Effector CD8-positive, alpha-beta T cell (primary cell): ENCODE measurements at regions not wholly inside any gene's neighbourhood (a gene's known extent, or its start where the extent isn't known, plus 50 kb on each side); places are given as distances from the start of the nearest gene placed in this dataset.

Experiments used
- DNase-seq: peaks from one replicate; lab custom pipeline; 2025; lab: John Stamatoyannopoulos, UW

DNA sequence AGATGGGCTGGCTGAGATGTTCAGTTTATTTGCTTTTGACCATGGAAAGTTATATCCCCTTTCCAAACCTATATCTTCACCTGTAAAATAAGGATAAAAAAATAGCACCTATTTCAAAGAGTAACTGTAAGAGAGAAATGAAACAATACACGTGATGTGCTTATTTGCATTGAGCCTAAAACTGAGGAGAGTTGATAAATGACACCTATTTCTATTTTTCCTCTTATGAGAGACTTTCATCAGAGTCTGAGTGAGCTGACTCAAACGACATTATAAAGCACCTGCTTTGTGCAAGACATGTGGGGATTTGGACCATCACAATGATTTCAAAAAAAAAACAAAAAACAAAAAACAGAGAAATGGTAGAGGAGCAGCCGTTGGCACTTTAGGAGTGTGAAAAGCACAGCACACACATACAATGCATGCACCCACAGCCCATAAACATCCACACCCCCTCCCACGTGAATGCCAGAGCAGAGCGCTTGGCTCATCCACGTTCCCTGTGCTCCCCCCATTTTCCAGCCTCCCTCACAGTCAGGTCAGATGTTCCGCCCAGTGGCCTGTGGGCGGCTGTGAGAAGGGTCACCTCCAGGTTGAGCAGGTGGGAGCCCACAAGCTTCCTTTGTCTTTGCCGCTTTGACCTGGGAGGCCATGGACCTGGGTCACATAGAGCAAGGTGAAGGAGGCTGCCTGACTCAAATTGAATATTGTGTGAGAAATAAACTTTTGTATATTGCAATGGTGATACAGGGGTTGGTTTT, 253.2 kb upstream of the ZNF32 start:
- DNase-seq = no peak

DNA sequence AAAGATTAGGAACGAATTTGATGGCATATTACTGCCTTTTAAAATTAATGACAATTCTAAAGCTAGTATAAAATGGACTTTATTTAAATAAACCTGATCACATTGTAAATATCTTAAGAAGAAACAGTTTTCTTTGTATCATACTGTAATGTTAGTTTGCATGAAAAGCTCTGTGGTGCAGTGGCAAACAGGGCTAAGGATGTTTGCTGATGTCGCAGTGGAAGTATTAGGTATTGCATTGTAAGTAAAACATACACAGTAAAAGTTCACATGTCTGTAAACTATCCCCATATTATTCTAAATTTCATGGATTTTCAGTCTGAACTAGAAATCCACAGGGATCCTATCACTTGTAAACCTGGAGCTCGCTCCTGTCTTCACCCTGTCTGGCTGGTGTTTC, 252.6 kb upstream of the ZNF32 start:
- DNase-seq = no peak

DNA sequence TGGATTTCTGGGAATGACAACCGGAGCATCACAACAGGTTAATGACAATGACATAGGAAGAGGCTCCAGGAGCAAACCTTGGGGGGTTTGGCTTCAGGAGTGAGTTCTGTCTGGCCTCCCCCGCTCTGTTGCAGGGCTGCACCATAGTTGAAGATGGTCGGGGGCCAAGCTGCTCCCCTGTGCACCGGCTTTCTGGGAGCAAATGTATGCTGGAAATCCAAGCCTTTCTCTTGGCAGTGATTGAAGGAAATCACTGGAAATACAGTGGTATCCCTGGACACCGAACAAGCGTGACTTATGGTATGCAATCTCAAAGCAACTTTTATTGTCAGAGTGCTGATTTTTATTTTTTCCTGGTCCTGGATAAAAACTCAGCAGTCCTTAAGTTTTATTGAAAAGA, 251.9 kb upstream of the ZNF32 start:
- no peak for DNase-seq

- no peak for DNase-seq
Measured at GRCh38 chr10:43899224-43899959, 250.7 kb upstream of the ZNF32 start.

- no peak for DNase-seq
Measured at GRCh38 chr10:43898592-43898991, 249.9 kb upstream of the ZNF32 start.

DNA sequence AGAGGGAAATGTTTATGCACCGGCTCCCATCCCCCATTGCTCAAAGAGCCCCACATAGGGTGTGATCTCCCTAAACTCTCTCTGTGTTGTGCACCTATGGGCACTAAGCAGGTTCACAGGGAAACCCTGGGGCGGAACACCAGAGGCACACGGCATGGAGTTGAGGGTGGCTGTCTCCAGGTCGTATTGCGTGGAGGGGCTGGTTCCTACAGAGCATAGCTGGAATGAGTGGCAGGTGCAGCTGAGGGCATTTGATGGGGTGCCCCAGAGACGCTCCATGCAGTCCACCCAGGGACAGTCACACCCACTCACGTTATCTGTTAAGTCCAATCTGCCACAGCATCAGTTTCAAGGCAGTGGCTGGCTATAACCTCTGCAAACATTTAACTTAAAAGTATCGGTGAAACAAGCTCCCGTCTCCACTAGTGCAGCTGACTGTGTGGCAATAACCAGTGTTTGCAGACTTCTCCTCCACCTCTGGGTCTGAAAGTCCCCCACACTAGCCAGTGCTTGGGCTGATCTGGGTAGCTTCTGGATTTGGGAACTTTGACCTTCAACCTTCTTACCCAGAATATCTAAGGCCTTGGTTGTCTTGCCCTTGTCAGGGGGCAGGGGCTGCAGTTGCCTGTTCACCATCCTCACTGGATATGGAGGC, 249.2 kb upstream of the ZNF32 start:
- no peak for DNase-seq

GRCh38 chr10:43892062-43892770, 243.5 kb upstream of the ZNF32 start:
- DNase-seq = no peak

GRCh38 chr10:43891241-43891640, 242.6 kb upstream of the ZNF32 start:
- no peak for DNase-seq

DNA sequence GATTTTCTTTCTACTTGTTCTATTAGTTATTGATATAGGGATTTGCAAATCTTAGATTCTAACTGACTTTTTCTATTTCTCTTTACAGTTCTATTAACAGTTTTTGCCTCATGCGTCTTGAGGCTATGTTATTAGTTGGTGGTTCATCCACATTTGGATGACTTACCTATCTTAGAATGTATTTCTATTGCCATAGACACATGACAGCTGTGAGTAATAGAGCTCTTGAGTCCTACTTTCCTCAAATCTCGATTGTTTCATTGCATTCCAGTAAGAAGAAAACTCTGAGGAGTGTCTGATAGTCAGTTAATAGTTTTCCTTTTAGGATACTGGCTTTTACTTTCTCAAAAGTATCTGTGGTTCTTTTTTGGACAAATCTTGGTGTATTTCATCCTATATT, 241.4 kb upstream of the ZNF32 start:
- DNase-seq = no peak

GRCh38 chr10:43888586-43888985, 239.9 kb upstream of the ZNF32 start:
- no peak for DNase-seq

DNA sequence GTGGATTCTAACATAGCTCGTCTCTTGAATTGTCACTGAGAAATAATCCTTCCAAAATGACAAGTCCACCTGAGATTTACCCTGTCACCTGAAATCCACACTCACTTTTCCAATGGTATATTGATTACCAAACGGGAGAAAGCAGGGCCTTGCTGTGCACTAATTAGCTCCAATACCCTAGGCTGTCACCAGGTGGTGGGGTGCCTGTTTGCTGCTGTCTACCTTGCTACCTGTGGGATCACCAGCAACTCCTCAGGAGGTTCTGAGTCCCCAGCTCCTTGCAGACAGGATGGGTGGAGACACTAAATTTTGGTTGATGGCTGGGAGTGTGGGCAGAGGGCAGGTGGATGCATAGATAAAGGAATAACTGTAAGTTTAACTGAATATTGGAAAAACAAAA, 237.2 kb upstream of the ZNF32 start:
- no peak for DNase-seq

DNA sequence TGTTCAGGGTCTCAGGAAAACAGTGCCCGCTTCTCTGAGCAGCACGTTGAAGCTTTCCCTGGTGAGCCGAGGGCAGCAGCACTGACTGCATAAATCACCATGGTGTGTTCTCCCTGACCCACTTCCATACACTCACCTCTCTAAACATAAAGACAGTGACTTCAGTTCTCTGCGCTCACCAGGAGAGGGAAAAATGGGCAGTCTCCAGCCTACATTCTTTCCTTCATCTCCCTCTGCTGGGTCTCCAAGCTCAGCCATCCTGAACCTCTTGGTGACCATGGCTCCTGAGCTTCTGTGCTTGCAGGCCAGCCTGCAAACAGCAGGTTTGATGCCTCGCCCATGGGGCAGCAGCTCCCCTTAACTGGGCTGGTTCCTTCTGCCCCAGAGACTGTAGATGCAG, 236.6 kb upstream of the ZNF32 start:
- DNase-seq = no peak

GRCh38 chr10:43884501-43885105, 235.9 kb upstream of the ZNF32 start:
- no peak for DNase-seq

- DNase-seq = no peak
Measured at GRCh38 chr10:43882711-43883110, 234.0 kb upstream of the ZNF32 start.

DNA sequence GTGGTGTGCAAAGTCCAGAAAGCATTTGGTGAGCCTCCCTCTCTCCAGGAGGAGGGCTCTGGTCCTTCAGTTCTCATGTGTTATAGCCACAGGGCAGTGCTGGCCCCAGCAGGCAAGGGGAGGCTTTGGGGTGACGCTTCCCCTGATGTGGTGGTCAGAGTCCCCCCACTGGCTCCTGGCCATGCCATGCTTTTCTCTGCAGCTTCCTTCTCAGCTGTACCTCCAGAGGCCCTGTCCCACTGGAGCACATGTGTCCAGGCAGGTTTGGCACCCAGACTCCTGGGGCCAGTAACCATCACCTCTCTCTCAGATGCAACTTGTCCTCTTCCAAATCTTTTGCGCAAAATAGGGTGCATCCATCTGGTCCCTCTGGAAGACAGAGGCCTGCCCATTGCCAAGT, 233.0 kb upstream of the ZNF32 start:
- no peak for DNase-seq

GRCh38 chr10:43880160-43880559, 231.5 kb upstream of the ZNF32 start:
- no peak for DNase-seq

DNA sequence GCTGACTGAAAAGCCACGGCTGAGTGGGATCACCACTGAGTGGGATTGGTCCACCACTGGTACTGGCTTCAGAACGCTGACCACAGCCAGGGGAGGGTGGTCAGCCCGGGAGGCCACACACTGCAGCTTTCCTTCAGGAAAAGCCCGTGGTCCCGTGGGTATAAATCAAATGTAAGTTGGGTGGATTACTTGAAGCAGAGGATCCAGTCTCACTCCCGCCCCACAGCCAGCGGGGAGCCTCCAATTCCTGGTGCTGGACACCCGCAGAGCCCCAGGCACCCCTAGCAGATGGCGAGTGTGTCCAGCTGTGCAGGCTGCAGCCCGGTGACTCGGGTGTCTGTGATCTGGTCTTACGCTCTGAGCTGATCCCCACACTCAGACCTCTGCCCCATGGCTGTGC, 231.1 kb upstream of the ZNF32 start:
- no peak for DNase-seq

DNA sequence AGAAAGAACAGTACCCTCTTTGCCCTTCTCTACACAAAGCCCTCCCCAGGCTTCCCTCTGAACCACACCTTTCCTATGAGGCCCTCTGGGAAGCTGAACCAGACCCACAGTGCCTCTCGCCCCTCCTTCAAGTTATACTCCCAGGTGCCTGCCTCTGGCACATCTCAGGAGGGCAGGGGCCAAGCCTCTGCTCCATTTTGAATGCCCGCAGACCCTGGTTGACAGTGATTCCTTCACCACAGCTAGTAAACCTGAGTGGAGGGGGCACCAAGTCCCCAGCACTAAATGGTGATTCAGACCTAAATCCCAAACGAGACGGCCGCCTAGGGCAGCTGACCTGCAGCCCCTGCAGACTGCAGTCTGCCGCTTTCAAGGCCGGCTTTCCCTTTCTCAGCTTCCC, 230.5 kb upstream of the ZNF32 start:
- no peak for DNase-seq

DNA sequence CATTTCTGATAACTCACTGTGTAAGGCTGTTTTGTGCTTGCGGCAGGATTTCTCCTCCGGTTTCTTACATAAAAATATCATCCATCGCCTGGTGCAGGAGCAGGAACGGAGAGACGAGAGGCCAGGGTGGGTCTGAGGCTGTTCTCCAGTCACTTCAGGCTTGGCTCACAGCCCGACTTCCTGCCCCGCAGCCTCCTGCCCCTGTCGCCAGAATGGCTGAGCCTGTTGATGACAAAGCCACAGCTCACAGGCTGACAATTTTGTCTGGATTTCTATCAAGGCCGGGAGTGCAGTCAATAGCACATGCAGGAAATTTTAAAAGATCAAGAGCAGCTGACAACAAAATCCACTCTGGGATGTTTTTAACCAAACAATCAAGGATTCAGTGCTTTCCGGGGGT, 229.7 kb upstream of the ZNF32 start:
- DNase-seq = no peak

DNA sequence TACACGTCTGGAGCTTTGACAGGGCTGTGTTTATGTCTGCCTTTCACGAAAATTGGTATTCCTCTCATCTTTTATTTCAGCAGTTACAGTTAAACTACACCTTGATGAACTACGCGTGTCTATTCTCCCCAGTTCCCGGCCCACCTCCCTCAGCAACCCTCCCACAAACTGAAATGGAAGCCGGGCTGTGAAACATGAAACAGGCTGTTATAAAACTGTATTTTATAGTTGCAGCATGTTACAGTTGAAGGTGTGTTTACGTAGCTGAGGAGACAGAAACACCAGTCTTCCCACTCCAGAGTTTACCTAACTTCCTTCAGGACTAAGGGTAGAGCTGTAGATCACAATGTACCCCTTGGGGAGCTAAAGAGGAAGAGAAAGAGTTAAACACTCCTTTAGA, 228.3 kb upstream of the ZNF32 start:
- no peak for DNase-seq

DNA sequence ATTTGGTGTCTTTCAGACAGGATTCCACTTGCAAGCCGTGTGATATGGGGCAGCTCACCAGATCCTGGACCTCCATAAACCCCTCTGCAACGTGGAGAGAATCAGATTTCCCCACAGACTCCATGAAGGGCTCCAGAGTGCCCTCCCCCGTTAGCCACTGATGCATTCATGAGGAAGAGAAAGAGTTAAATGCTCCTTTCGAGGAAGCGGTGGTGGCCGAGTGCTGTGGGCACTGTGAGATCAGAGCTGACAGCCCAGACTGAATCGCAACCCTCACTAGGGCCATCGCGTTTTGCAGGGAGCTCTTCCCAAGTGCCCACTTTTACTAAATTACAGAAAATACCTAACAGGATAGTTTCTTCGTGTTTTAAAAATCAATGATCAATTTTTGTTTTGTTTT, 226.3 kb upstream of the ZNF32 start:
- DNase-seq = no peak

DNA sequence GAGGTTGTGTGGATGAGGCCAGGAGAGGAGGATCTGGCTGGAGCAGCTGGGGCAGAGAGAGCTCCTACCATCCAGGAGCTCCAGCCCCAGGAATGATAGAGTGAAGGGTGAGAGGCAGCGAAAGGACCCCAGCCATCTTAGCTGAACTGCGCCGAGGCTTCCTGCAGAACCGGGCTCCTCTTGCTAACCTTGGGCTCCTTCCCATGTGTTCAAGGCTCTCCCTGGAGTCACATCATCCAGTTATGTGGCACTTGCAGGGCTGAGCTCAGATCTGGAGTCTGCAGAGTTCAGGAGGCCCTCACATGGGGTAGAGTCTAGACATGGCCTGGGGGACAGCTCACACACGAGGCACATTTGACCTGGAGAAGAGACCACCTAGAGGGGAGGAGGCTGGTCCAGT, 225.0 kb upstream of the ZNF32 start:
- no peak for DNase-seq
